ENCODE measurements at regions not wholly inside any gene's neighbourhood (a gene's known extent, or its start where the extent isn't known, plus 50 kb on each side); places are given as distances from the start of the nearest gene placed in this dataset.

GRCh38 chr18:6465281-6465680 is 50.6 kb upstream of the L3MBTL4 start:
- H3K27ac Mint-ChIP-seq: no peak overlapping the region
- H3K9me3 Mint-ChIP-seq: peaks cover 14% of the 10 kb centered on the region; the same call in 1 of the 2 replicates
- no peak for TF ChIP-seq GRHL2 (CRISPR knock-in tag; IDR thresholded peaks at IDR 0.05; ENCODE audit: insufficient replicate concordance, severe bottlenecking)
- no peak for TF ChIP-seq RORB (CRISPR knock-in tag; IDR thresholded peaks at IDR 0.05)
- TF ChIP-seq KAT7 (CRISPR knock-in tag; IDR thresholded peaks at IDR 0.05; ENCODE audit: borderline replicate concordance): no peak
- TF ChIP-seq ZNF671 (CRISPR knock-in tag; IDR thresholded peaks at IDR 0.05): no peak
- TF ChIP-seq ZNF416 (CRISPR knock-in tag; IDR thresholded peaks at IDR 0.05): no peak
- TF ChIP-seq PRRX2 (CRISPR knock-in tag; IDR thresholded peaks at IDR 0.05): no peak
- no peak overlapping the region for H3K4me3 Mint-ChIP-seq
- no peaks in the 10 kb centered on the region; the same call in 1 of the 2 replicates for H3K27me3 Mint-ChIP-seq (ENCODE audit: low read depth)
- DNase-seq (ENCODE audit: low spot score) (no peak), ATAC-seq (no peak)
- POLR2A ChIA-PET: no interaction called here
- no peaks in the 10 kb centered on the region for H3K36me3 Mint-ChIP-seq
- H3K4me1 Mint-ChIP-seq: no peaks in the 10 kb centered on the region
- CTCF ChIA-PET: no interaction called here

GRCh38 chr18:6476190-6476589 is 61.5 kb upstream of the L3MBTL4 start:
- no peak overlapping the region for H3K27ac Mint-ChIP-seq
- no peaks in the 10 kb centered on the region for H3K36me3 Mint-ChIP-seq
- H3K27me3 Mint-ChIP-seq (ENCODE audit: low read depth): no peaks in the 10 kb centered on the region
- no peaks in the 10 kb centered on the region for H3K4me1 Mint-ChIP-seq
- ATAC-seq: no peak
- ChIA-PET CTCF (interaction anchor here (1.5 kb wide), 1 partner anchor 47 kb away, joined by 5 read pairs; no protein-coding TSS in a partner anchor), POLR2A (no interaction called here)
- peaks cover 9% of the 10 kb centered on the region for H3K9me3 Mint-ChIP-seq
- TF ChIP-seq, protein P1, sequence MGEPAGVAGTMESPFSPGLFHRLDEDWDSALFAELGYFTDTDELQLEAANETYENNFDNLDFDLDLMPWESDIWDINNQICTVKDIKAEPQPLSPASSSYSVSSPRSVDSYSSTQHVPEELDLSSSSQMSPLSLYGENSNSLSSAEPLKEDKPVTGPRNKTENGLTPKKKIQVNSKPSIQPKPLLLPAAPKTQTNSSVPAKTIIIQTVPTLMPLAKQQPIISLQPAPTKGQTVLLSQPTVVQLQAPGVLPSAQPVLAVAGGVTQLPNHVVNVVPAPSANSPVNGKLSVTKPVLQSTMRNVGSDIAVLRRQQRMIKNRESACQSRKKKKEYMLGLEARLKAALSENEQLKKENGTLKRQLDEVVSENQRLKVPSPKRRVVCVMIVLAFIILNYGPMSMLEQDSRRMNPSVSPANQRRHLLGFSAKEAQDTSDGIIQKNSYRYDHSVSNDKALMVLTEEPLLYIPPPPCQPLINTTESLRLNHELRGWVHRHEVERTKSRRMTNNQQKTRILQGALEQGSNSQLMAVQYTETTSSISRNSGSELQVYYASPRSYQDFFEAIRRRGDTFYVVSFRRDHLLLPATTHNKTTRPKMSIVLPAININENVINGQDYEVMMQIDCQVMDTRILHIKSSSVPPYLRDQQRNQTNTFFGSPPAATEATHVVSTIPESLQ (CRISPR knock-in tag; IDR thresholded peaks at IDR 0.05): no peak
- TF ChIP-seq, protein P2, sequence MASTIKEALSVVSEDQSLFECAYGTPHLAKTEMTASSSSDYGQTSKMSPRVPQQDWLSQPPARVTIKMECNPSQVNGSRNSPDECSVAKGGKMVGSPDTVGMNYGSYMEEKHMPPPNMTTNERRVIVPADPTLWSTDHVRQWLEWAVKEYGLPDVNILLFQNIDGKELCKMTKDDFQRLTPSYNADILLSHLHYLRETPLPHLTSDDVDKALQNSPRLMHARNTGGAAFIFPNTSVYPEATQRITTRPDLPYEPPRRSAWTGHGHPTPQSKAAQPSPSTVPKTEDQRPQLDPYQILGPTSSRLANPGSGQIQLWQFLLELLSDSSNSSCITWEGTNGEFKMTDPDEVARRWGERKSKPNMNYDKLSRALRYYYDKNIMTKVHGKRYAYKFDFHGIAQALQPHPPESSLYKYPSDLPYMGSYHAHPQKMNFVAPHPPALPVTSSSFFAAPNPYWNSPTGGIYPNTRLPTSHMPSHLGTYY (CRISPR knock-in tag; IDR thresholded peaks at IDR 0.05): no peak
- no peak for TF ChIP-seq SP1 (CRISPR knock-in tag; conservative IDR thresholded peaks at IDR 0.05)
- TF ChIP-seq, protein P3, sequence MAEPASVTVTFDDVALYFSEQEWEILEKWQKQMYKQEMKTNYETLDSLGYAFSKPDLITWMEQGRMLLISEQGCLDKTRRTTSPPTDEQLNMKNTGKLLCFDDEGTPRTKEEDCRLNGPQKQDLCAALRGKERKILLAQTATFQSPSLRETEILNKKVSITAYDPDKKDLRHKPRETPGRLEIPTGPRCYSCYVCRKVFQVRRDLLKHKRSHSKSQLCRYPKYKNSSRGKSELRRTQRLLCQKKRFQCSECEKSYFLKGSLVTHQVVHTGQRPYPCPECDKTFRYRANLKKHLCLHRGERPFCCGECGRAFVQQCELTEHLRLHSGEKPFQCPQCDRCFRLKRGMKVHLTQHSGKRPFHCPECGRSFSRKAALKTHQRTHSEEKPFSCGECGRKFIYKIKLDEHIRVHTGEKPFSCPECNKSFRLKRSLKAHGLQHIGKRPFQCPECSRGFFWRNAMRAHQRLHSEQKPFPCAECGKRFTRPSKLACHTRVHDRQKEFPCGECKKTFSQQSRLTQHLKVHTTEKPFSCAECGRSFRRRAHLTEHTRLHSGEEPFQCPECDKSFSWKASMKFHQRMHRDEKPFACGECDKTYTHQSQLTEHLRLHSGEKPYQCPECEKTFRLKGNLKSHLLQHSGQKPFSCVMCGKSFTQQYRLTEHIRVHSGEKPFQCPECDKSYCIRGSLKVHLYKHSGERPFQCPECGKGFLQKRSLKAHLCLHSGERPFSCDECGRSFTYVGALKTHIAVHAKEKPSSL (CRISPR knock-in tag; conservative IDR thresholded peaks at IDR 0.05): no peak
- no peak for DNase-seq (ENCODE audit: low spot score)
- no peak overlapping the region for H3K4me3 Mint-ChIP-seq

GRCh38 chr18:6476880-6477279 is 62.2 kb upstream of the L3MBTL4 start:
- Mint-ChIP-seq H3K27ac (no peak overlapping the region; the same call in 1 of the 2 replicates), H3K9me3 (peaks cover 4% of the 10 kb centered on the region), H3K4me1 (no peaks in the 10 kb centered on the region), H3K36me3 (no peaks in the 10 kb centered on the region), H3K4me3 (no peak overlapping the region), H3K27me3 (ENCODE audit: low read depth) (no peaks in the 10 kb centered on the region)
- POLR2A ChIA-PET: no interaction called here
- CTCF ChIA-PET: interaction anchor here (1.5 kb wide), 1 partner anchor 46 kb away, joined by 5 read pairs; no protein-coding TSS in a partner anchor
- no peak for DNase-seq (ENCODE audit: low spot score)
- ATAC-seq: no peak
- TF ChIP-seq, protein P4, sequence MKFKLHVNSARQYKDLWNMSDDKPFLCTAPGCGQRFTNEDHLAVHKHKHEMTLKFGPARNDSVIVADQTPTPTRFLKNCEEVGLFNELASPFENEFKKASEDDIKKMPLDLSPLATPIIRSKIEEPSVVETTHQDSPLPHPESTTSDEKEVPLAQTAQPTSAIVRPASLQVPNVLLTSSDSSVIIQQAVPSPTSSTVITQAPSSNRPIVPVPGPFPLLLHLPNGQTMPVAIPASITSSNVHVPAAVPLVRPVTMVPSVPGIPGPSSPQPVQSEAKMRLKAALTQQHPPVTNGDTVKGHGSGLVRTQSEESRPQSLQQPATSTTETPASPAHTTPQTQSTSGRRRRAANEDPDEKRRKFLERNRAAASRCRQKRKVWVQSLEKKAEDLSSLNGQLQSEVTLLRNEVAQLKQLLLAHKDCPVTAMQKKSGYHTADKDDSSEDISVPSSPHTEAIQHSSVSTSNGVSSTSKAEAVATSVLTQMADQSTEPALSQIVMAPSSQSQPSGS (CRISPR knock-in tag; IDR thresholded peaks at IDR 0.05; ENCODE audit: borderline replicate concordance, low read depth): no peak
- TF ChIP-seq OVOL2 (CRISPR knock-in tag; IDR thresholded peaks at IDR 0.05; ENCODE audit: borderline replicate concordance) (no peak), STAT6 (CRISPR knock-in tag; conservative IDR thresholded peaks at IDR 0.05; ENCODE audit: low read depth) (no peak), FOXP1 (CRISPR knock-in tag; IDR thresholded peaks at IDR 0.05; ENCODE audit: borderline replicate concordance) (no peak), ZNF281 (CRISPR knock-in tag; IDR thresholded peaks at IDR 0.05) (no peak), RORB (CRISPR knock-in tag; IDR thresholded peaks at IDR 0.05) (no peak)
- TF ChIP-seq, protein P5, sequence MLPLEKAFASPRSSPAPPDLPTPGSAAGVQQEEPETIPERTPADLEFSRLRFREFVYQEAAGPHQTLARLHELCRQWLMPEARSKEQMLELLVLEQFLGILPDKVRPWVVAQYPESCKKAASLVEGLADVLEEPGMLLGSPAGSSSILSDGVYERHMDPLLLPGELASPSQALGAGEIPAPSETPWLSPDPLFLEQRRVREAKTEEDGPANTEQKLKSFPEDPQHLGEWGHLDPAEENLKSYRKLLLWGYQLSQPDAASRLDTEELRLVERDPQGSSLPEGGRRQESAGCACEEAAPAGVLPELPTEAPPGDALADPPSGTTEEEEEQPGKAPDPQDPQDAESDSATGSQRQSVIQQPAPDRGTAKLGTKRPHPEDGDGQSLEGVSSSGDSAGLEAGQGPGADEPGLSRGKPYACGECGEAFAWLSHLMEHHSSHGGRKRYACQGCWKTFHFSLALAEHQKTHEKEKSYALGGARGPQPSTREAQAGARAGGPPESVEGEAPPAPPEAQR (CRISPR knock-in tag; IDR thresholded peaks at IDR 0.05): no peak
- TF ChIP-seq, protein P6, sequence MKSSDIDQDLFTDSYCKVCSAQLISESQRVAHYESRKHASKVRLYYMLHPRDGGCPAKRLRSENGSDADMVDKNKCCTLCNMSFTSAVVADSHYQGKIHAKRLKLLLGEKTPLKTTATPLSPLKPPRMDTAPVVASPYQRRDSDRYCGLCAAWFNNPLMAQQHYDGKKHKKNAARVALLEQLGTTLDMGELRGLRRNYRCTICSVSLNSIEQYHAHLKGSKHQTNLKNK (CRISPR knock-in tag; IDR thresholded peaks at IDR 0.05): no peak
